HCT116 (cell line): ENCODE measurements at regions not wholly inside any gene's neighbourhood (a gene's known extent, or its start where the extent isn't known, plus 50 kb on each side); places are given as distances from the start of the nearest gene placed in this dataset.

Experiments used
- EGR1 ChIP-seq: IDR thresholded peaks from 2 replicates; pipeline ENCODE4 v1.6.1; 2012; ENCODE audit warnings: low read depth
- EZH2 ChIP-seq: fragments of 200-600 bp; sonication (generic); IDR thresholded peaks from 2 replicates; pipeline ENCODE4 v1.6.1; 2017; ENCODE audit warnings: antibody characterized with exemption, mixed run types
- FOSL1 ChIP-seq: IDR thresholded peaks from 2 replicates; pipeline ENCODE4 v1.6.1; 2012; ENCODE audit warnings: low read depth
- POLR2A ChIP-seq: IDR thresholded peaks from 2 replicates; pipeline ENCODE4 v1.7.0; 2011; ENCODE audit warnings: borderline replicate concordance; ENCODE audit not compliant: insufficient read depth, insufficient read length; ENCODE audit errors: extremely low read depth
- POLR2AphosphoS5 ChIP-seq: IDR thresholded peaks from 2 replicates; pipeline ENCODE4 v1.6.1; 2011; ENCODE audit warnings: mild to moderate bottlenecking, low read depth, low read length, moderate library complexity
- SP1 ChIP-seq: IDR thresholded peaks from 2 replicates; pipeline ENCODE4 v1.6.1; 2012; ENCODE audit warnings: low read depth
- ZFX ChIP-seq: fragments of 450-650 bp; IDR thresholded peaks from 2 replicates; pipeline ENCODE4 v1.6.1; 2017
- TF ChIP-seq, protein P1 (sequence below): IDR thresholded peaks from 2 replicates; pipeline ENCODE4 v1.6.1; 2012; ENCODE audit warnings: low read depth
- TF ChIP-seq, protein P2 (sequence below), 3 experiments: fragments of 200-600 bp in 1 of 3; sonication (generic) in 1 of 3; IDR thresholded peaks in 2 of 3; conservative IDR thresholded peaks in 1 of 3; 2 replicates each; pipeline ENCODE4 v1.5.1; 2012 to 2017; ENCODE audit warnings: low read depth in 2 of 3, low read length in 2 of 3, antibody characterized with exemption in 1 of 3, borderline replicate concordance in 1 of 3, control low read depth in 1 of 3, mild to moderate bottlenecking in 1 of 3, mixed read lengths in 1 of 3, mixed run types in 1 of 3, moderate library complexity in 1 of 3; ENCODE audit not compliant: insufficient read depth in 1 of 3
- TF ChIP-seq, protein P3 (sequence below): IDR thresholded peaks from 2 replicates; pipeline ENCODE4 v1.6.1; 2012
- TF ChIP-seq, protein P4 (sequence below): IDR thresholded peaks from 2 replicates; pipeline ENCODE4 v1.6.1; 2012

DNA sequence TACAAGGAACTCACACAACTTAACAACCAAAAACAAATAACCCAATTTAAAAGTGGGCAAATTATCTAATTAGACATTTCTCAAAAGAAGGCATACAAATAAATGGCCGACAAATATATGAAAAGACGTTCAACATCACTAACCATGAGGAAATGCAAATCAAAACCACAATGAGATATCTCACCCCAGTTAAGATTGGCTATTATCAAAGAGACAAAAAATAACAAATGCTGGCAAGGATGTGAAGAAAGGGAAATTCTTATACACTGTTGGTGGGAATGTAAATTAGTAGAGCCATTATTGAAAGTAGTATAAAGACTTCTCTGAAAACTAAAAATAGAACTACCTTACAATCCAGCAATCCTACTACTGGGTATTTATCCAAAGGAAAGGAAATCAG, 96.7 kb upstream of the SIRPG start:
- no peak for TF ChIP-seq ZFX
- TF ChIP-seq, protein P1, sequence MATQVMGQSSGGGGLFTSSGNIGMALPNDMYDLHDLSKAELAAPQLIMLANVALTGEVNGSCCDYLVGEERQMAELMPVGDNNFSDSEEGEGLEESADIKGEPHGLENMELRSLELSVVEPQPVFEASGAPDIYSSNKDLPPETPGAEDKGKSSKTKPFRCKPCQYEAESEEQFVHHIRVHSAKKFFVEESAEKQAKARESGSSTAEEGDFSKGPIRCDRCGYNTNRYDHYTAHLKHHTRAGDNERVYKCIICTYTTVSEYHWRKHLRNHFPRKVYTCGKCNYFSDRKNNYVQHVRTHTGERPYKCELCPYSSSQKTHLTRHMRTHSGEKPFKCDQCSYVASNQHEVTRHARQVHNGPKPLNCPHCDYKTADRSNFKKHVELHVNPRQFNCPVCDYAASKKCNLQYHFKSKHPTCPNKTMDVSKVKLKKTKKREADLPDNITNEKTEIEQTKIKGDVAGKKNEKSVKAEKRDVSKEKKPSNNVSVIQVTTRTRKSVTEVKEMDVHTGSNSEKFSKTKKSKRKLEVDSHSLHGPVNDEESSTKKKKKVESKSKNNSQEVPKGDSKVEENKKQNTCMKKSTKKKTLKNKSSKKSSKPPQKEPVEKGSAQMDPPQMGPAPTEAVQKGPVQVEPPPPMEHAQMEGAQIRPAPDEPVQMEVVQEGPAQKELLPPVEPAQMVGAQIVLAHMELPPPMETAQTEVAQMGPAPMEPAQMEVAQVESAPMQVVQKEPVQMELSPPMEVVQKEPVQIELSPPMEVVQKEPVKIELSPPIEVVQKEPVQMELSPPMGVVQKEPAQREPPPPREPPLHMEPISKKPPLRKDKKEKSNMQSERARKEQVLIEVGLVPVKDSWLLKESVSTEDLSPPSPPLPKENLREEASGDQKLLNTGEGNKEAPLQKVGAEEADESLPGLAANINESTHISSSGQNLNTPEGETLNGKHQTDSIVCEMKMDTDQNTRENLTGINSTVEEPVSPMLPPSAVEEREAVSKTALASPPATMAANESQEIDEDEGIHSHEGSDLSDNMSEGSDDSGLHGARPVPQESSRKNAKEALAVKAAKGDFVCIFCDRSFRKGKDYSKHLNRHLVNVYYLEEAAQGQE: no peak
- TF ChIP-seq, protein P2, sequence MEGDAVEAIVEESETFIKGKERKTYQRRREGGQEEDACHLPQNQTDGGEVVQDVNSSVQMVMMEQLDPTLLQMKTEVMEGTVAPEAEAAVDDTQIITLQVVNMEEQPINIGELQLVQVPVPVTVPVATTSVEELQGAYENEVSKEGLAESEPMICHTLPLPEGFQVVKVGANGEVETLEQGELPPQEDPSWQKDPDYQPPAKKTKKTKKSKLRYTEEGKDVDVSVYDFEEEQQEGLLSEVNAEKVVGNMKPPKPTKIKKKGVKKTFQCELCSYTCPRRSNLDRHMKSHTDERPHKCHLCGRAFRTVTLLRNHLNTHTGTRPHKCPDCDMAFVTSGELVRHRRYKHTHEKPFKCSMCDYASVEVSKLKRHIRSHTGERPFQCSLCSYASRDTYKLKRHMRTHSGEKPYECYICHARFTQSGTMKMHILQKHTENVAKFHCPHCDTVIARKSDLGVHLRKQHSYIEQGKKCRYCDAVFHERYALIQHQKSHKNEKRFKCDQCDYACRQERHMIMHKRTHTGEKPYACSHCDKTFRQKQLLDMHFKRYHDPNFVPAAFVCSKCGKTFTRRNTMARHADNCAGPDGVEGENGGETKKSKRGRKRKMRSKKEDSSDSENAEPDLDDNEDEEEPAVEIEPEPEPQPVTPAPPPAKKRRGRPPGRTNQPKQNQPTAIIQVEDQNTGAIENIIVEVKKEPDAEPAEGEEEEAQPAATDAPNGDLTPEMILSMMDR (IDR thresholded peaks at IDR 0.05 in 2 of 3, conservative IDR thresholded peaks at IDR 0.05 in 1 of 3; ENCODE audit: borderline replicate concordance in 1 of 3, insufficient read depth in 1 of 3, low read depth in 2 of 3, low read length in 2 of 3): no peak
- TF ChIP-seq POLR2A: no peak
- no peak for TF ChIP-seq POLR2AphosphoS5
- TF ChIP-seq EGR1: no peak
- TF ChIP-seq, protein P3, sequence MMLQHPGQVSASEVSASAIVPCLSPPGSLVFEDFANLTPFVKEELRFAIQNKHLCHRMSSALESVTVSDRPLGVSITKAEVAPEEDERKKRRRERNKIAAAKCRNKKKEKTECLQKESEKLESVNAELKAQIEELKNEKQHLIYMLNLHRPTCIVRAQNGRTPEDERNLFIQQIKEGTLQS: no peak
- TF ChIP-seq EZH2: no peak
- no peak for TF ChIP-seq SP1
- TF ChIP-seq, protein P4, sequence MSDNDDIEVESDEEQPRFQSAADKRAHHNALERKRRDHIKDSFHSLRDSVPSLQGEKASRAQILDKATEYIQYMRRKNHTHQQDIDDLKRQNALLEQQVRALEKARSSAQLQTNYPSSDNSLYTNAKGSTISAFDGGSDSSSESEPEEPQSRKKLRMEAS: no peak
- TF ChIP-seq FOSL1: no peak
